Endodermal cell (in vitro differentiated cells): ENCODE measurements at regions not wholly inside any gene's neighbourhood (a gene's known extent, or its start where the extent isn't known, plus 50 kb on each side); places are given as distances from the start of the nearest gene placed in this dataset.
A peak's percentile ranks its signal among the peaks of the same experiment; 100 is the strongest.

ENCODE experiments used
- DNase-seq: peaks from one replicate; pipeline ENCODE4 v3.0.0-alpha.2; 2017
- H3K27ac ChIP-seq: 2 replicates; pipeline ENCODE4 v1.5.1; 2013; ENCODE audit warnings: mild to moderate bottlenecking, low read depth, low read length, moderate library complexity
- H3K27me3 ChIP-seq: 2 replicates; pipeline ENCODE4 v1.6.1; 2013; ENCODE audit warnings: mild to moderate bottlenecking, low read length, moderate library complexity; ENCODE audit not compliant: insufficient read depth, control insufficient read depth, poor library complexity, severe bottlenecking
- H3K36me3 ChIP-seq: 2 replicates; pipeline ENCODE4 v1.7.0; 2013; ENCODE audit warnings: mild to moderate bottlenecking, low read length, moderate library complexity; ENCODE audit not compliant: control insufficient read depth, insufficient read depth
- H3K4me1 ChIP-seq: one replicate; pipeline ENCODE4 v1.7.0; 2013; ENCODE audit warnings: low read length; ENCODE audit not compliant: control insufficient read depth, insufficient read depth
- H3K4me3 ChIP-seq: 2 replicates; pipeline ENCODE4 v1.5.1; 2013; ENCODE audit warnings: mild to moderate bottlenecking, low read length, moderate library complexity
- H3K9ac ChIP-seq: 2 replicates; pipeline ENCODE4 v1.6.1; 2013; ENCODE audit warnings: mild to moderate bottlenecking, low read length, moderate library complexity; ENCODE audit not compliant: poor library complexity, severe bottlenecking; ENCODE audit errors: extremely low read depth
- H3K9me3 ChIP-seq: 2 replicates; pipeline ENCODE4 v1.6.1; 2013; ENCODE audit warnings: mild to moderate bottlenecking, low read length, moderate library complexity; ENCODE audit not compliant: control insufficient read depth
- H3K27ac Mint-ChIP-seq: 2 replicates; pipeline ENCODE4 v1.8.0; 2020; ENCODE audit warnings: mixed read lengths
- H3K27me3 Mint-ChIP-seq: 2 replicates; pipeline ENCODE4 v1.8.0; 2021; ENCODE audit warnings: mild to moderate bottlenecking, mixed read lengths; ENCODE audit not compliant: insufficient read depth
- H3K36me3 Mint-ChIP-seq: 2 replicates; pipeline ENCODE4 v1.8.0; 2020; ENCODE audit warnings: low read depth, mixed read lengths
- H3K4me1 Mint-ChIP-seq: 2 replicates; pipeline ENCODE4 v1.8.0; 2020; ENCODE audit warnings: mixed read lengths
- H3K4me3 Mint-ChIP-seq: 2 replicates; pipeline ENCODE4 v1.8.0; 2020; ENCODE audit warnings: mild to moderate bottlenecking, moderate library complexity, mixed read lengths
- H3K9me3 Mint-ChIP-seq: 2 replicates; pipeline ENCODE4 v1.8.0; 2020; ENCODE audit warnings: mild to moderate bottlenecking, mixed read lengths
- WGBS, 2 experiments: methylation state at CpG; one replicate each; pipeline versions ENCODE4 v1.1.5 to v1.1.7; 2013; ENCODE audit warnings: missing lambda C conversion rate in 2 of 2, mixed read lengths in 1 of 2; ENCODE audit not compliant: insufficient coverage in 1 of 2, insufficient read length in 1 of 2; 5-methylcytosine and 5-hydroxymethylcytosine counted together
- TF ChIP-seq, protein P1 (sequence below): fragments of 200-600 bp; sonication (generic); conservative IDR thresholded peaks from 2 replicates; pipeline ENCODE4 v1.5.0; 2021; ENCODE audit warnings: antibody characterized with exemption, mild to moderate bottlenecking

DNA sequence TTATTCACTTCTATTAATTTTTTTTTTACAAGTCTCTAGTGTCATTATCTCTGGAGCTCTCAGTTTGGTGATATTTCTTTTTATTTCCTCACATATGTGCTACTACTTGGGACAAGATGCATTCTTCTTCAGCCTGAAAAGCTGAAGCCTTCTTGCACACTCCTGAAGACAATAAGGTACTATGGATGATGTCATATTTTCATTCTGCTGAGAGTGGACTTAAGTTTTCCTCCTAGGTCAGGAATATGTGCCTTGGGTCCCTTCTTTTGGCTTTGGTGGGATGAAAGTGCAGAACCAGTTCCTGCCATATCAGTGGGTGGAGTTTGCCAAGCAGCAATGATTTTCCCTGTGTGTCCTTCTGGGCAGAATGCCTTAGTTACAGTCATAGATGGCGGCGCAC is 188.7 kb upstream of the EYA4 start:
- no peaks in the 10 kb centered on the region for H3K36me3 ChIP-seq
- 96 to 100% methylated on average over 2 of the region's 2 CpGs for WGBS, 2 experiments
- no peak overlapping the region for H3K27ac ChIP-seq
- no peaks in the 10 kb centered on the region for H3K27me3 ChIP-seq
- no peak overlapping the region for H3K27ac Mint-ChIP-seq
- no peaks in the 10 kb centered on the region for H3K36me3 Mint-ChIP-seq
- H3K4me3 Mint-ChIP-seq = no peak overlapping the region
- no peak overlapping the region for H3K9ac ChIP-seq
- peaks cover 12% of the 10 kb centered on the region for H3K4me1 Mint-ChIP-seq
- DNase-seq = no peak
- H3K9me3 Mint-ChIP-seq = no peaks in the 10 kb centered on the region
- TF ChIP-seq, protein P1, sequence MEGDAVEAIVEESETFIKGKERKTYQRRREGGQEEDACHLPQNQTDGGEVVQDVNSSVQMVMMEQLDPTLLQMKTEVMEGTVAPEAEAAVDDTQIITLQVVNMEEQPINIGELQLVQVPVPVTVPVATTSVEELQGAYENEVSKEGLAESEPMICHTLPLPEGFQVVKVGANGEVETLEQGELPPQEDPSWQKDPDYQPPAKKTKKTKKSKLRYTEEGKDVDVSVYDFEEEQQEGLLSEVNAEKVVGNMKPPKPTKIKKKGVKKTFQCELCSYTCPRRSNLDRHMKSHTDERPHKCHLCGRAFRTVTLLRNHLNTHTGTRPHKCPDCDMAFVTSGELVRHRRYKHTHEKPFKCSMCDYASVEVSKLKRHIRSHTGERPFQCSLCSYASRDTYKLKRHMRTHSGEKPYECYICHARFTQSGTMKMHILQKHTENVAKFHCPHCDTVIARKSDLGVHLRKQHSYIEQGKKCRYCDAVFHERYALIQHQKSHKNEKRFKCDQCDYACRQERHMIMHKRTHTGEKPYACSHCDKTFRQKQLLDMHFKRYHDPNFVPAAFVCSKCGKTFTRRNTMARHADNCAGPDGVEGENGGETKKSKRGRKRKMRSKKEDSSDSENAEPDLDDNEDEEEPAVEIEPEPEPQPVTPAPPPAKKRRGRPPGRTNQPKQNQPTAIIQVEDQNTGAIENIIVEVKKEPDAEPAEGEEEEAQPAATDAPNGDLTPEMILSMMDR = no peak
- H3K4me1 ChIP-seq = no peaks in the 10 kb centered on the region
- no peak overlapping the region for H3K4me3 ChIP-seq
- H3K9me3 ChIP-seq = no peaks in the 10 kb centered on the region
- H3K27me3 Mint-ChIP-seq = no peaks in the 10 kb centered on the region

DNA sequence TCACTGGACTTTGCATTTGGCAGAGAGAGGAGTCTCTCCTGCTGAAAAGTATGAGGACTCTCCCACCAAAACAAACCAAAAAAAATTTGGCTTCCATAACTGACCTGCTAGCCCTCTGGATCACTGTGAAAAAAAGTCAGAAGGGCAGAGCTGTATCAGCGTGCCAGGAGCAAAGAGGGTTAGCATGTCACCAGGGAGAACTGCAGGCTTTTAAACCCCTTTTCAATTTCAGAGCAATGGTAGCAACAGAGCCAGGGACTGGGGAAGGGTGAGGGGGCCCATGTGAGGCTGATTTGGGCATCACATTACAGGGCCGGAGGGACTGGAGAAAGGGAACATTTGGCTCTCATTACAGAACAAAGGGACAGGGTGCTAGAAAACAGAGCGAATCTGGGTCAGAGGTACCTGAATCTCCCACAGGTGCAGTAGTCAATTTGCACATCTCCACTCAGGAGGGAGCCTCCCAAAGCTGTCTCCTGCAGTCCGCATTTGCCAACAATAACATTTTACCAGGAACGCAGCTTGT is 185.7 kb upstream of the EYA4 start:
- H3K27ac ChIP-seq = no peak overlapping the region
- no peaks in the 10 kb centered on the region for H3K36me3 ChIP-seq
- H3K4me1 Mint-ChIP-seq = peaks cover 12% of the 10 kb centered on the region
- H3K4me3 Mint-ChIP-seq = no peak overlapping the region
- H3K27me3 ChIP-seq = no peaks in the 10 kb centered on the region
- H3K27me3 Mint-ChIP-seq = no peaks in the 10 kb centered on the region
- 63 to 74% methylated on average over 4 to 5 of the region's 5 CpGs for WGBS, 2 experiments
- no peak overlapping the region for H3K9ac ChIP-seq
- peak overlapping the region; percentile 58 for H3K27ac Mint-ChIP-seq
- H3K9me3 Mint-ChIP-seq = no peaks in the 10 kb centered on the region
- DNase-seq = peak; percentile 67
- H3K36me3 Mint-ChIP-seq = no peaks in the 10 kb centered on the region
- H3K9me3 ChIP-seq = no peaks in the 10 kb centered on the region
- TF ChIP-seq, protein P1 = no peak
- H3K4me3 ChIP-seq = no peak overlapping the region
- H3K4me1 ChIP-seq = no peaks in the 10 kb centered on the region

DNA sequence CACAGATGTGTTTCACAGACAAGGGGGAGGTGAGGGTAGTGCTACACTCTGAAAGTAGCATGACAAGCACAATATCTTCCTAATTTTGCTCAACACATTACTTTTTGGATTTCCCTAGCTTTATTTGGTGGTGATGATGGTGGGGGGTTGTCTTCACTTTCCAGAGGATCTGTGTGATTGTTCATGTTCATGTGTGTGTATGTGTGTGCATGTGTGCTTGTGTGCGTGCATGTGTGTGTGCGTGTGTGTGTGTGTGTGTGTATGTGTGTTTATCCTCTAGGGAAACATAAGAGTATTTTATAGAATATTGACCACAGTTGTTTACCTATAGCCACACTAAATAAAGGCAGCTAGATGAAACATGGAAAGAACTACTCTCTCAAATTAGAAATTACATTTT is 183.8 kb upstream of the EYA4 start:
- 83% methylated on average over 2 of the region's 2 CpGs; no CpG with 5 or more reads in 1 of the 2 experiments for WGBS, 2 experiments
- Histone ChIP-seq H3K4me1 (no peaks in the 10 kb centered on the region), H3K27ac (no peak overlapping the region), H3K9me3 (no peaks in the 10 kb centered on the region), H3K4me3 (no peak overlapping the region), H3K9ac (no peak overlapping the region), H3K27me3 (no peaks in the 10 kb centered on the region), H3K36me3 (no peaks in the 10 kb centered on the region)
- TF ChIP-seq, protein P1 = no peak
- DNase-seq = no peak
- Mint-ChIP-seq H3K36me3 (no peaks in the 10 kb centered on the region), H3K4me1 (peaks cover 12% of the 10 kb centered on the region), H3K27ac (peak overlapping the region; percentile 53), H3K9me3 (no peaks in the 10 kb centered on the region), H3K4me3 (no peak overlapping the region), H3K27me3 (no peaks in the 10 kb centered on the region)
